Hippocampal formation (tissue), 2 donors: ENCODE measurements at regions not wholly inside any gene's neighbourhood (a gene's known extent, or its start where the extent isn't known, plus 50 kb on each side); places are given as distances from the start of the nearest gene placed in this dataset.

ENCODE experiments used
- DNase-seq, 2 donors: peaks; one replicate each; lab custom pipeline; 2025; lab: John Stamatoyannopoulos, UW

DNA sequence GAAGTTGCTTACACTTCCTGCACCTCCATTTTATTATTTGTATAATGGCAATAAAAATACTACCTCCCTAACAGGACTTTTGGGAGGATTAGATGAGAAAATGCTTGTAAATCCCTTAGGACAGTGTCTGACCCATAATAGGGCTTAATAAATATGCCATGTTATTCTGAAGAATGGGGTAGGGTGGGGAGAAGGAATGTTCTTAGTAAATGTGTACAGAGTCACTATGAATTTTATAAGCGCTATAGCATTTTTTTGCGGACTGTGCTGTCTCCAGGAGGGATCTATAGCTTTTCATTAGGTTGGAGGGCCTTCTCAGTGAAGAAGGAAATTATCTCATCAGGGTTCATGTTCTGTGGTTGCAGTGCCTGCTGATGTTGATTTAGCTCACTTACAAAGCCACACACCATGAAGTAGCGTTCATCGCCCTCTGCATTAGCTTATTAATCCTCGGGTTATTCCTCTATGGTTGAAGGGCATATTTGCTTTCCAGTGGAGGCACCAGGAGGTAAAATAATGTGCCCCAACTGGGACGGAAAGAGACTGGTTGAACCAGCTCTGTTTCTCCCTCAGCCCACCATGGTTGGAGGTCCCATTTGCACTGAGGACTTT is 497.1 kb downstream of the ARHGEF28 start:
- DNase-seq: no peak

DNA sequence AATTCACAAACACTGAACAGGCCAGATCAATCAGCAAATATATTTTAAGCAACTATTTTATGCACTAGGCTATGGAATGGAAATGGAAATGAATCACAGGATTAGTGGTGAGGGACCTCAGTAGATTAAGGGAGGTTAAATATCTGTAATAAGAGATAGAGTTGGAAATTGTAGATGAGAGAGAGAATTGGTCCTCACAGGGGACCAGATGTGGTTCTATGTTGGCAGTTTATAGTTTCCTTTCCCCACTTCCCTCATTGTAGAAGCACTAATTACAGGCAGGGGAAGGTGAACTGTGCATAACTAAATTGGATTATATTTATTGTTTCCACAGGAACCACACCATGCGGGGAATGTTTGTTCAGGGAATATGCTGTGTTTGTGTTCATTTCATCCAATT is 496.2 kb downstream of the ARHGEF28 start:
- no peak for DNase-seq

GRCh38 chr5:74120585-74120984 is 494.6 kb downstream of the ARHGEF28 start:
- no peak for DNase-seq

- no peak for DNase-seq
Measured at GRCh38 chr5:74118071-74118470, 492.1 kb downstream of the ARHGEF28 start.

DNA sequence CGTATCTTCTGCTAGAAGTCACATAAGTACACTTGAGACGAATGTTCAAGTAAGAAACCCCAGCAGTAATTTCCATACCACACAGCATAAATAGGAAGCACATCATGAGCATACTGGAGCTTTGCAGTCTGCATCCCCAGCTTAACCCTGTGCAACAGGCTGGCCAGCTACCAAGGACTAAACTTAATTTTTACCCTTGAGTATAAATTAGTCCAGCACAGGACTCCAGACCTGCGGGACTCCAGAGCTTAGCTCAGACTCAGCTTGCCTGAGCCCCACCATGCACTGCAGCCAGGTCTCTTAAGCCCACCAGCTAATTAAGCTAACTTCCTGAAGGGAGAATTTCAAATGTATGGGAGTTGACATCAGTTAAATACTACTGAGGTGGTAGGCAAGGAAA is 491.0 kb downstream of the ARHGEF28 start:
- DNase-seq: no peak

- no peak for DNase-seq
Measured at GRCh38 chr5:74116266-74116665, 490.3 kb downstream of the ARHGEF28 start.

- DNase-seq: no peak
Measured at GRCh38 chr5:74113927-74114326, 487.9 kb downstream of the ARHGEF28 start.

DNA sequence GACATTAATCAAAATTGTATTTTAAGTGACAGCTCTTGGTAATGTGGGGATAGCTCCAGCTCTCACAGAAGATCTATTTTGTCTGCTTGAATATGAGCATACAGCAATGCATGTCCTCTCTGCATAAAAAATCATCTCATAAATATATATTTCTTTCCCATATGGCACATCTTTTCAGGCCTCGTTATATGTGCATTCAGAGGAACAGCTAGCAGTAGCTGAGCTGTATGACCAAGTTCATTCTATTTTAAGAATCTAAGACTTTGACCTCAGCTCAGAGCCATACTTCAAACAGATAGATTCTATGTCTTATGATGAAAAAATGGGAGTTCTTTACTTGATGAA is 487.2 kb downstream of the ARHGEF28 start:
- DNase-seq: no peak

DNA sequence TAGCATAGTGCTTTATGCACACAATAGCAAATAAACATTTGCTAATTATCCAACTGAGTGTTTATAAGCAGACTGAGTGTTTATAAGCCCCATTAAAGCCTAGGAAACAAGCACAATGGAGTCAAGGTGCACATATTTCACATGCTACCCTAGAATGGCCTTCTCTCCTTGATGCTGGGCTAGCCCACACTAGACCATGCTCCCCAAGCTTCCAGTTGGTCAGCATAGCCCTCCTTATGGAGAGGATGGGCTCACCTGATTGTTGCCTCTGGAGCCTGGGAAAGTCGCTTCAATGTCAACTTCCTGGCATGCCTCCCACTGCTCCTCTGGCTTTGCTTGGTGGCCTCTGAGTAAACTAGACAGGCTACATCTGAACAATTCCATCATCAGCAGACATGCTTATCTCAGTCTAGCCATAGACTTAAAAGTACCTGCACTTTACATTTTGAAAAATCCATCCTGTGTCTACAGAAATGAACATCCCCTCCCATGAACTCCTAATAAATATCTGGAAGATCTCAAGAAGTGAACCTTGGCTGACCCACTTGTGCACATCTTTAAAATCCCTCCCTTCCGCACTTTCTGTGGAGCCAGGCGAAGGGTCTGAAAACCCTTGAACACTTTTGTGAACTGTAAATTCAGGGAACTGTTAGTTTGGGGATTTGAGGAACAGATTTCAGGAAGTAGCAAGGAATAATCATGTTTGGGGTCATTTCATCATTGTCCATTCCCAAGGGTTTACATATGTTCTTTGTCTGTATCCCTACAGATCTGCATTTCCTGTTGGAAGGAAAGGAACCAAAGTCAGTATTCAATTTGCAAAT is 486.6 kb downstream of the ARHGEF28 start:
- no peak for DNase-seq

DNA sequence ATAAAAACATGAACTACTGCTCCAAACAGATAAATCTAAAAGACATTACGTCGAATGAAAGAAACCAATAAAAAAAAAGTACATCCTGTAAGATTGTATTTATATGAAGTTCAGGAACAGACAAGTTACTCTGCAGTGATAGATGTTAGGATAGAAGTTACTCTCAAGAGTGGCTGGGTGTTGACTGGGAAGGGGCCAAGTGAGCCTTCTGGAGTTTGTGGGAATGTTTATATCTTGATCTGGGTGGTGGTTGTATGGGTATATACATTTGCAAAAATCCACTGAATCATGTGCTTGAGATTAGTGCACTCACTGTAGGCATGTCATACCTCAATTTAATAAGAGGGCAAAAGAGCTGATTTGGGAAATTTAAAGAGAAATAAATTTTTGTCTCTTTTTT is 485.8 kb downstream of the ARHGEF28 start:
- no peak for DNase-seq

DNA sequence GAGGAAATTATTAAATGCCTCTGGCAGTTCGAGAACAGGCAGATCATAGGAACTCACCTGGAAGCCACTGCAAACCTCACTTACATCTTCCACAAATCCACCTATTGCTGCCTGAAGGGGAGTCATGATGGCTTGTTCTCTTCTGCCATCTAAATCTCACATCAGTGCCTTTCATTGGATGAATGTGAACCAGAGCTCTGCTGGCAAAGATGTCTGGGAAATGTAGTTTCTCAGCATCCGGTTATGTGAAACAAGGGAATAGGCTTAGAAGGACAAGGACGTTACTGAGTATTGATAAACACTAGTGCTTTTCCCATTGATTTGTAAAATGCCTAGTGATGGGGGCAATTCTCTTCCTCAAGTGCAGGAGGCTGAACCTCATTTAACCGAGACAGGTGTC is 483.3 kb downstream of the ARHGEF28 start:
- no peak for DNase-seq

GRCh38 chr5:74107899-74108298 is 481.9 kb downstream of the ARHGEF28 start:
- no peak for DNase-seq

GRCh38 chr5:74105126-74105780 is 479.3 kb downstream of the ARHGEF28 start:
- no peak for DNase-seq

DNA sequence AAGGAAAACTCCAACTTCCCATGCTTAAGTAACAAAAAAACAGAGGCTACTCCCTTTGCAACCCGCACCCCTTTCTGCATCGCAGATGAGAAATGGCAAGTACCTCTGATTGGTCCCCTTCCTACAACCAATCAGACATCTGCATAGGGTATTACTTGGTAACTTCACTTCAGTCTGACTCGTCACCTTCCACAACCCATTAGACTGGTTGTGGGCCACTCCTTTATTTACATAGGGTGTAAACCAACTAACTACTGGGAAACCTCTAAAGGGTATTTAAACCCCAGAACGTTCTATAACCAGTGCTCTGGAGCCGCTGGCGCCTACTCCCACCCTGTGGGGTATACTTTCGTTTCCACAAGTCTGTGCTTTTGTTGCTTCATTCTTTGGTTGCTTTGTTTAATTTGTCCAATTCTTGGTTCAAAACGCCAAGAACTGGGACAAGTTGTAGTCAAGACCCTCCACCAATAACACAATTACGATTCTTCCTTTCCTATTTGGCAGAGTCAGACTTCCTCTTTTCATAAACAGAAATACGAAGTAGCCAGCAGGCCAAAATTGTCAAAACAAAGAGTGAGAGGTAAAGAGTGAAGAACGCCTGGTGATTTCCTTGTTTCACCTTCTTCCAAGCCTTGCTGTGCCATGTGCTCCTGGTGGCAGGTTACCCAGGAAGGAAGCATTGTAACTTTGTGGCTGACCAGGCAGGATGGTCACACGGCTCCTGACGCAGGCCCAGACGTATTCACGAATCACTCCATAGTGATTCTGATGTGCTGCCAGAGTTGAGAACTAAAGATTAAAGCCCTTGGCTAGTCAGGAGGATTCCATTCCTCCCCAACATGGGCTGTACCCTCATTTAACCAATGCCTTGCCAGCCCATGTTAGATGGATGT is 477.4 kb downstream of the ARHGEF28 start:
- DNase-seq: no peak

DNA sequence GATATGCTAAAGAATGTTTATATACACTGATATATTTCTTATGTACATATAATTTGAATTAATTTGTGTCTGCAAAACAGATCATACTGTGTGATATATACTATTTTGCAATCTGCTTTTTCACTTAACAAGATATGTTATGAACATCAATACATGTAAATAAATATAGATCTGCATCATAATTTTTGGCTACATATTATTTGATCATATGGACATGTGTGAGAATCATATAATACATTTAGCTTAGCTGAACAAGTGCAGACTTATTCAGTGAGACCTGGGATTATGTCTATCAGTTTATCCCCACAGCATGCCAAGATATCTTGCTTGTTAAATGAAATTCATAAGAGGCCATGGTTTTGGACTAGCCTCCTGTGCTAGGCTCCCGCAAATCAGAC is 474.3 kb downstream of the ARHGEF28 start:
- DNase-seq: no peak

DNA sequence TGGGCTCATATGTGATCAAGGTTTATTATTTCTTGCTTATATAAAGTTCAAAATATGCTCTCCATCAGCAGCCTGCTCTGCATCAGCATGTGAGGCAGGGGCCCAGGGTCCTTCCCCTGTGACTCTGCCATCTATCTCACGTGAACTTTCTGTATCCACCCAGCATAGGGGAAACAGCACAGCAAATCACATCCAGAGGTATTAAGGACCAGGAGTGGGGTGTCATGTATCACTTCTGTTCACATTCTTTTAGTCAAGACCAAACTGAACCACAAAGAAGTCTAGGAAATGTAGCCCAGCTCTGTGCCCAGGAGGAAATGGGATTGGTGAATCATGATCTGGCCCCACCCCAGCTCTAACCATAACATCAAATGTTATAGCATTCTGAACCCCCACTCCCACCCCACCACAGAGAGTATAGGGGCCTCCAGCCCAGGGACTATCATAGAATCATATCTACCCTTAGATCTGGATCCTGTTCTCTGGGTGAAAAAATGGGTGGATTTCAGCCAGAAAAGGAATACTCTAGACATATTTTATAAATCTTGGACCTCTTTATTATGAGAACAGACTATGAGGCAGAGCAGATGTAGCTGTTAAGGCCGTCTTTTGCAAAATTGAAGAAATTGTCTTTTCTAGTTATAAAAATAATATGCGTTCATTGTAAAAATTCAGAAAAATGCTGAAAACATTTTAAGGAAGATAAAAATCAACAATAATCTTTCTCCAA is 473.7 kb downstream of the ARHGEF28 start:
- no peak for DNase-seq

DNA sequence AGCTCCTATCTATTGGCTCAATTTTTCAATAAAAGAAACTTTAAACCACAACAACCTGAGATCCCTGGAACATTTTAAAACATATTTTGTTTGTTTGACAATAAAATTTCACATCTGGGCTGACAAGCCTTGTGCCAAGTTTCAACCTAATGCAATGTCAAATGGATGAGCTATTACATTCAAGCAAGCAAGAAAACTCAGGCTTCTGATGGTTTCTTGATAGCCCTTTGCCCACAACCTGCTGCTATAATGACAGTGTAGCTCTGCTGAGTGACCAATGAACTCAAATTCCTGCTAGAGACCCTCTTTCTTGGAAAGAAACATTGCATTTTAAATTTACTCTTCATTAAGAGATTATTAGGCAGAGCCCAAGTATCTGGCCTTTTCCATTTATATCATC is 472.9 kb downstream of the ARHGEF28 start:
- DNase-seq: no peak

DNA sequence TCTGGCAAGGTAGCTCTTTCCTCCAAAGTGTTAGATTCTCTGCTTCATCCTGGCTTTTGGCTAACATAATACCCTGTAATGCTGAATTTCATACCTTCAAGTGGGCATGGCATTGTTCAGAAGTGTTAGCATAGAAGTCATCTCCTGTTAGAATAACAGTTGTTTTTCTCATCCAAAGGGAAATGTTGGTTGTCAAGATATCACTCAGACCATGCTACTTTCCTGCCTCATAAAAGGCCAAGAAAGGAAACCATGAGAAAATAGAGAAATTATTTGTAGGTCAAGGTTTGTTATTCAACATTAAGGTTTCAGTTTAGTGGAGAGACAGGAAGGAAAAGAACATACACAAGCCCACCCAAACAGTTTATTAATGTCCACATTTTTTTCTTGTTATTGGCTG is 472.5 kb downstream of the ARHGEF28 start:
- no peak for DNase-seq

- DNase-seq: no peak
Measured at GRCh38 chr5:74096325-74096724, 470.3 kb downstream of the ARHGEF28 start.

- DNase-seq: no peak
Measured at GRCh38 chr5:74095871-74096270, 469.9 kb downstream of the ARHGEF28 start.

DNA sequence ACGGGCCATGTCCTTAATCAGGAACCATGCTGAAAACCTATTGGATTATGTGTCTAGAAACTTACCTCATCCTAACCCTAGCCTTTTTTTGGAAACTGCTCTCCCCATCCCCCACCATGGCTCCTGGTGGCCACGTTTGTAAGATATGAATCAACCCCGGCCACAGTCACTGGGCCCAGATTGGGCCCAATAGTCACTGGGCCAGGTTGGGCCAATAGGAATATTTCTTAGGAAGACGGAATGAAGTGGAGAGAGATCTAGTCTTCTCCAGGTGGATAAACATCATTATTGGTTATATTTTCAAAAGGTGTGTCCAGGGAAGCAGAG is 468.7 kb downstream of the ARHGEF28 start:
- no peak for DNase-seq
